Lower leg skin (tissue), 3 donors: ENCODE measurements at regions not wholly inside any gene's neighbourhood (a gene's known extent, or its start where the extent isn't known, plus 50 kb on each side); places are given as distances from the start of the nearest gene placed in this dataset.

Experiments used
- POLR2A ChIP-seq, 2 donors: fragments of 450-650 bp; IDR thresholded peaks; one replicate each; pipeline ENCODE4 v1.6.1; 2016 to 2017; ENCODE audit warnings: antibody characterized with exemption in 2 of 2, mild to moderate bottlenecking in 1 of 2, moderate library complexity in 1 of 2
- TF ChIP-seq, protein P1 (sequence below), 3 donors: fragments of 450-650 bp; IDR thresholded peaks; one replicate each; pipeline ENCODE4 v1.5.1; 2016; ENCODE audit warnings: antibody characterized with exemption in 3 of 3, mild to moderate bottlenecking in 3 of 3, moderate library complexity in 2 of 3

DNA sequence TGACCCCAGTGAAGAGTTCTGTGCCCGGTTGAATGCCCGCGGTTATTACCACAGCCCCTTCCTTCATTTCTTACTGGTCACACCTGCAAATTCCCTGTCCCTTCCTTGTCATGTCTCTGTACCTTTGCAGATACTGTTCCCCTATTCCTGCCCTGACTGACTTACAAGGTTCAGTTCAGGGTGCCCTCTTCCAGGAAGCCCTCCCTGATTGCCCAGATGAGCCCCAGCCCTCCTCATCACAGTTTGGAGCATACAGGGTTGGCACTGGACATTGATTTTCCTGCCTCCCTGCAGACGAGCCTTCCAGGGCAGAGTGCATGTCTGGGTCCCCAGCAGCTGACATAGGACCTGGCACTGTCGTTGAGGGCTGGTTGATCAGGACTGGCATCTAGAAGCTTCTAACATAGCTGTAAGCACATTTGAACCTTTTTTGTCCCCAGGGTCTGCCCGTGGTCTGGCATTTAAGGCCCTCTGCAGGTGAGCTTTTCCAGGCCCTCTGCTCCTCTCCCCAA lies 70.4 kb upstream of the SHISAL1 start:
- TF ChIP-seq, protein P1, sequence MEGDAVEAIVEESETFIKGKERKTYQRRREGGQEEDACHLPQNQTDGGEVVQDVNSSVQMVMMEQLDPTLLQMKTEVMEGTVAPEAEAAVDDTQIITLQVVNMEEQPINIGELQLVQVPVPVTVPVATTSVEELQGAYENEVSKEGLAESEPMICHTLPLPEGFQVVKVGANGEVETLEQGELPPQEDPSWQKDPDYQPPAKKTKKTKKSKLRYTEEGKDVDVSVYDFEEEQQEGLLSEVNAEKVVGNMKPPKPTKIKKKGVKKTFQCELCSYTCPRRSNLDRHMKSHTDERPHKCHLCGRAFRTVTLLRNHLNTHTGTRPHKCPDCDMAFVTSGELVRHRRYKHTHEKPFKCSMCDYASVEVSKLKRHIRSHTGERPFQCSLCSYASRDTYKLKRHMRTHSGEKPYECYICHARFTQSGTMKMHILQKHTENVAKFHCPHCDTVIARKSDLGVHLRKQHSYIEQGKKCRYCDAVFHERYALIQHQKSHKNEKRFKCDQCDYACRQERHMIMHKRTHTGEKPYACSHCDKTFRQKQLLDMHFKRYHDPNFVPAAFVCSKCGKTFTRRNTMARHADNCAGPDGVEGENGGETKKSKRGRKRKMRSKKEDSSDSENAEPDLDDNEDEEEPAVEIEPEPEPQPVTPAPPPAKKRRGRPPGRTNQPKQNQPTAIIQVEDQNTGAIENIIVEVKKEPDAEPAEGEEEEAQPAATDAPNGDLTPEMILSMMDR (IDR thresholded peaks at IDR 0.05): no peak
- TF ChIP-seq POLR2A (IDR thresholded peaks at IDR 0.05): no peak
